Neural cell (in vitro differentiated cells): ENCODE measurements at regions not wholly inside any gene's neighbourhood (a gene's known extent, or its start where the extent isn't known, plus 50 kb on each side); places are given as distances from the start of the nearest gene placed in this dataset.

ENCODE experiments used
- H2AFZ ChIP-seq: fragments of 200-600, 300-800 bp; sonication (generic), shearing (Covaris generic); 2 replicates; pipeline ENCODE4 v1.6.0; 2014; ENCODE audit warnings: low read depth, mild to moderate bottlenecking, antibody characterized with exemption, low read length, moderate library complexity
- H3F3A ChIP-seq: fragments of 200-600 bp; shearing (Covaris generic); 2 replicates; pipeline ENCODE4 v1.6.1; 2016; ENCODE audit warnings: mild to moderate bottlenecking, moderate library complexity, mixed read lengths, antibody characterized with exemption, low read length; ENCODE audit not compliant: insufficient read depth, poor library complexity, severe bottlenecking
- H3K27ac ChIP-seq: fragments of 200-600, 300-800 bp; sonication (generic), shearing (Covaris generic); 2 replicates; pipeline ENCODE4 v1.5.1; 2014; ENCODE audit warnings: mild to moderate bottlenecking, low read length, moderate library complexity
- H3K27me3 ChIP-seq: fragments of 300-800, 200-600 bp; sonication (generic), shearing (Covaris generic); 2 replicates; pipeline ENCODE4 v1.6.0; 2014; ENCODE audit warnings: mild to moderate bottlenecking, low read depth, low read length, moderate library complexity; ENCODE audit not compliant: insufficient read depth
- H3K36me3 ChIP-seq: fragments of 300-800, 200-600 bp; sonication (generic), shearing (Covaris generic); 2 replicates; pipeline ENCODE4 v1.5.1; 2014; ENCODE audit warnings: mild to moderate bottlenecking, antibody characterized with exemption, low read length, moderate library complexity; ENCODE audit not compliant: insufficient read depth
- H3K4me2 ChIP-seq: fragments of 300-800, 200-600 bp; sonication (generic), shearing (Covaris generic); 2 replicates; pipeline ENCODE4 v1.6.0; 2014; ENCODE audit warnings: mild to moderate bottlenecking, low read length
- H3K4me3 ChIP-seq: fragments of 300-800, 200-600 bp; sonication (generic), shearing (Covaris generic); 2 replicates; pipeline ENCODE4 v1.5.1; 2014; ENCODE audit warnings: mild to moderate bottlenecking, low read length, moderate library complexity
- H3K79me2 ChIP-seq: fragments of 200-600 bp; shearing (Covaris generic); replicated peaks from 2 replicates; pipeline ENCODE4 v1.6.0; 2014; ENCODE audit warnings: mild to moderate bottlenecking, low read length, moderate library complexity; ENCODE audit not compliant: insufficient read depth
- H3K9ac ChIP-seq: fragments of 300-800, 200-600 bp; sonication (generic), shearing (Covaris generic); 2 replicates; pipeline ENCODE4 v1.6.1; 2016; ENCODE audit warnings: mild to moderate bottlenecking, low read length, mixed read lengths
- H3K9me2 ChIP-seq: fragments of 200-600 bp; shearing (Covaris generic); 2 replicates; pipeline ENCODE4 v1.6.1; 2016; ENCODE audit warnings: mild to moderate bottlenecking, low read length, mixed read lengths; ENCODE audit not compliant: insufficient read depth
- H3K9me3 ChIP-seq: fragments of 200-600, 300-800 bp; sonication (generic), shearing (Covaris generic); 2 replicates; pipeline ENCODE4 v1.6.1; 2016; ENCODE audit warnings: mild to moderate bottlenecking, mixed run types, low read length, moderate library complexity, mixed read lengths
- H4K20me1 ChIP-seq: fragments of 200-600 bp; shearing (Covaris generic); 2 replicates; pipeline ENCODE4 v1.6.1; 2016; ENCODE audit warnings: mild to moderate bottlenecking, mixed run types; ENCODE audit not compliant: insufficient read depth
- CTCF ChIP-seq: fragments of 450-650 bp; IDR thresholded peaks from 2 replicates; pipeline ENCODE4 v1.5.1; 2014; ENCODE audit warnings: antibody characterized with exemption, mild to moderate bottlenecking, moderate library complexity; ENCODE audit not compliant: poor library complexity, severe bottlenecking
- EP300 ChIP-seq: fragments of 450-650 bp; conservative IDR thresholded peaks from 2 replicates; pipeline ENCODE4 v1.6.1; 2014; ENCODE audit warnings: antibody characterized with exemption, mild to moderate bottlenecking, moderate library complexity; ENCODE audit not compliant: poor library complexity, severe bottlenecking
- EZH2 ChIP-seq: fragments of 200-600, 300-800 bp; shearing (Covaris generic), sonication (generic); IDR thresholded peaks from 2 replicates; pipeline ENCODE4 v1.6.1; 2014; ENCODE audit warnings: antibody characterized with exemption, low read length, borderline replicate concordance, mild to moderate bottlenecking; ENCODE audit not compliant: insufficient read depth, poor library complexity, severe bottlenecking
- MXI1 ChIP-seq: fragments of 450-650 bp; conservative IDR thresholded peaks from 2 replicates; pipeline ENCODE4 v1.6.1; 2014; ENCODE audit warnings: antibody characterized with exemption, mild to moderate bottlenecking; ENCODE audit not compliant: poor library complexity, severe bottlenecking
- POLR2AphosphoS5 ChIP-seq: IDR thresholded peaks from 2 replicates; pipeline ENCODE4 v1.6.1; 2012
- RAD21 ChIP-seq: fragments of 450-650 bp; conservative IDR thresholded peaks from 2 replicates; pipeline ENCODE4 v1.6.1; 2014; ENCODE audit warnings: antibody characterized with exemption, mild to moderate bottlenecking, moderate library complexity
- SMC3 ChIP-seq: fragments of 450-650 bp; conservative IDR thresholded peaks from 2 replicates; pipeline ENCODE4 v1.6.1; 2014; ENCODE audit warnings: antibody characterized with exemption, mild to moderate bottlenecking, moderate library complexity; ENCODE audit not compliant: poor library complexity
- TAF1 ChIP-seq: IDR thresholded peaks from 2 replicates; pipeline ENCODE4 v1.6.1; 2012; ENCODE audit warnings: low read depth
- TF ChIP-seq, protein P1 (sequence below): IDR thresholded peaks from 2 replicates; pipeline ENCODE4 v1.6.1; 2012; ENCODE audit warnings: borderline replicate concordance

DNA sequence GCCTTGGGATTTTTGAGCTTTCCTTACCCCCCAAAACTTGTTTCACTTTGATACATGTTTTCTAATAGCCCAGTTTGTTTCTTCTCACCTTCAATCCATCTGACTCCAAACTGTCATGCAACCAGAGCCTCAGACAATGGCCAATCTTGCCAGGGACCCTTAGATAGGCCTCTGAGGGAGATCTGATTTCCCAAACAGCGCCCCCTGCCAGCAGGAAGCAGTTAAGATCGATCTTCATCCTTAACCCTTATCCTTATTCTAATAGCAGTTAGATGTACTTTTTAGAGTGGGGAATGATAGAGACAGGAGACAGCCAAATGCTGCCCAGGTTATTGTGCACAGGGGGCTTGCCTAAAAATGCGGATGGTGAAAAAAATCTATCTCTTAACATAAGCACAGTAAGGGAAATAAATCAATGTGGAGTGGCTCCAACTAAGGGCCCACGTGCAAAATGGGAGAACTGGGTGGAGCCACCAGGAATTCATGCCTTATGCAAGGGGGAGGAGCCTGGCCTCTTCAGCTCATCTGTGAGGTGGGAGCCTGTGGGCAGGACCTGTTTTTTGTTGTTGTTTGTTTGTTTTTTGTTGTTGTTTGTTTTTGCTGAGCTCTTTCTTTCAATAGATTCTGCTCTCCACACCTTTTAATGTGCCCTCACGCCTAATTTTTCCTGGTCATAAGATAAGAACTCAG lies 833.6 kb upstream of the AGA start:
- Histone ChIP-seq H3K79me2 (no peaks in the 10 kb centered on the region), H3K36me3 (no peaks in the 10 kb centered on the region), H2AFZ (no peak overlapping the region), H3K4me2 (no peak overlapping the region), H3K4me3 (no peak overlapping the region), H3K9me2 (no peaks in the 10 kb centered on the region), H4K20me1 (no peaks in the 10 kb centered on the region), H3K27ac (no peak overlapping the region), H3F3A (no peaks in the 10 kb centered on the region), H3K9me3 (no peaks in the 10 kb centered on the region), H3K27me3 (no peaks in the 10 kb centered on the region), H3K9ac (no peak overlapping the region)
- TF ChIP-seq SMC3: no peak
- no peak for TF ChIP-seq RAD21
- no peak for TF ChIP-seq MXI1
- TF ChIP-seq CTCF: no peak
- TF ChIP-seq, protein P1, sequence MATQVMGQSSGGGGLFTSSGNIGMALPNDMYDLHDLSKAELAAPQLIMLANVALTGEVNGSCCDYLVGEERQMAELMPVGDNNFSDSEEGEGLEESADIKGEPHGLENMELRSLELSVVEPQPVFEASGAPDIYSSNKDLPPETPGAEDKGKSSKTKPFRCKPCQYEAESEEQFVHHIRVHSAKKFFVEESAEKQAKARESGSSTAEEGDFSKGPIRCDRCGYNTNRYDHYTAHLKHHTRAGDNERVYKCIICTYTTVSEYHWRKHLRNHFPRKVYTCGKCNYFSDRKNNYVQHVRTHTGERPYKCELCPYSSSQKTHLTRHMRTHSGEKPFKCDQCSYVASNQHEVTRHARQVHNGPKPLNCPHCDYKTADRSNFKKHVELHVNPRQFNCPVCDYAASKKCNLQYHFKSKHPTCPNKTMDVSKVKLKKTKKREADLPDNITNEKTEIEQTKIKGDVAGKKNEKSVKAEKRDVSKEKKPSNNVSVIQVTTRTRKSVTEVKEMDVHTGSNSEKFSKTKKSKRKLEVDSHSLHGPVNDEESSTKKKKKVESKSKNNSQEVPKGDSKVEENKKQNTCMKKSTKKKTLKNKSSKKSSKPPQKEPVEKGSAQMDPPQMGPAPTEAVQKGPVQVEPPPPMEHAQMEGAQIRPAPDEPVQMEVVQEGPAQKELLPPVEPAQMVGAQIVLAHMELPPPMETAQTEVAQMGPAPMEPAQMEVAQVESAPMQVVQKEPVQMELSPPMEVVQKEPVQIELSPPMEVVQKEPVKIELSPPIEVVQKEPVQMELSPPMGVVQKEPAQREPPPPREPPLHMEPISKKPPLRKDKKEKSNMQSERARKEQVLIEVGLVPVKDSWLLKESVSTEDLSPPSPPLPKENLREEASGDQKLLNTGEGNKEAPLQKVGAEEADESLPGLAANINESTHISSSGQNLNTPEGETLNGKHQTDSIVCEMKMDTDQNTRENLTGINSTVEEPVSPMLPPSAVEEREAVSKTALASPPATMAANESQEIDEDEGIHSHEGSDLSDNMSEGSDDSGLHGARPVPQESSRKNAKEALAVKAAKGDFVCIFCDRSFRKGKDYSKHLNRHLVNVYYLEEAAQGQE: no peak
- TF ChIP-seq POLR2AphosphoS5: no peak
- no peak for TF ChIP-seq EP300
- no peak for TF ChIP-seq EZH2
- no peak for TF ChIP-seq TAF1

DNA sequence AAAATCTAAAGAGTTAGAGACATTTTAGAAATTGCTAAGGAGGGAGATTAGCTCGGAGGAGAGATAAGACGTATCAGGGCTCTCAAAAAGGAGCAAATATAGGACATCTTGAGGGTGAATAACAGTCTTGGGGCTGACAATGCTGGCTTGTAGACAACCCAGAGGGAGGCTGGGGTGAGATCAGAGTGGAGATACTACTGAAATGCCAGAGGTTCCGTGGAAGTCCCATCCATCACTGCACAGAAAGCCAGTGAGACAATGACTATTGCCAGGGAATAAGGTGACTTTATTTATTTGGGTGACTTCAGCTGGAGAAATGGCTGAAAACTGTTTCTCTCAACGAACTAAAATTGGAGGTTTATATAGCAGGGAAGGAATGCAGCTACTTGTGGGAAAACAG lies 838.1 kb upstream of the AGA start:
- Histone ChIP-seq H3K27me3 (no peaks in the 10 kb centered on the region), H2AFZ (no peak overlapping the region), H4K20me1 (no peaks in the 10 kb centered on the region), H3K4me3 (no peak overlapping the region), H3K9me3 (no peaks in the 10 kb centered on the region), H3K36me3 (no peaks in the 10 kb centered on the region), H3K27ac (no peak overlapping the region), H3K79me2 (no peaks in the 10 kb centered on the region), H3F3A (no peaks in the 10 kb centered on the region), H3K9me2 (no peaks in the 10 kb centered on the region), H3K9ac (no peak overlapping the region), H3K4me2 (no peak overlapping the region)
- TF ChIP-seq SMC3 (no peak), EZH2 (no peak), POLR2AphosphoS5 (no peak), MXI1 (no peak), RAD21 (no peak)
- TF ChIP-seq, protein P1: no peak
